ENCODE measurements at regions not wholly inside any gene's neighbourhood (a gene's known extent, or its start where the extent isn't known, plus 50 kb on each side); places are given as distances from the start of the nearest gene placed in this dataset.

DNA sequence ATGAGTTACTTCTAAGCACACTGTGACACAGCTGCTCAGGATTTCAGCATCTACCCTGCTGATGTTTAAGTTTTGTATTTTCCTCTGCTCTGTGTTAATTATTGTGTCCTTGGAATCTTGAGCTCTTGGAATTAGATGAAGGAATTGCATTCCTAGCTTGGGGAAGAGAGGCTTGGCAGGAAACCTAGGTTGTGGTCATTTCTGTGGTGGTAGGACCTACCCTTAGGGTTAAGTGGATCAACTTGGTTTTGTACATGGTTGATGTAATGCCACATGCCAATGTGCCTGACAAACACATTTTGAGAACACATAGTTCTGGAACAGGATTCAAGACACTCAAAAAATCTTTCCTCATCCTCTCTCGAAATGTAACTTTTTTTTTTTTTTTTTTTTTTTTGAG is 264.5 kb upstream of the MEX3C start:
- TF ChIP-seq, protein P1, sequence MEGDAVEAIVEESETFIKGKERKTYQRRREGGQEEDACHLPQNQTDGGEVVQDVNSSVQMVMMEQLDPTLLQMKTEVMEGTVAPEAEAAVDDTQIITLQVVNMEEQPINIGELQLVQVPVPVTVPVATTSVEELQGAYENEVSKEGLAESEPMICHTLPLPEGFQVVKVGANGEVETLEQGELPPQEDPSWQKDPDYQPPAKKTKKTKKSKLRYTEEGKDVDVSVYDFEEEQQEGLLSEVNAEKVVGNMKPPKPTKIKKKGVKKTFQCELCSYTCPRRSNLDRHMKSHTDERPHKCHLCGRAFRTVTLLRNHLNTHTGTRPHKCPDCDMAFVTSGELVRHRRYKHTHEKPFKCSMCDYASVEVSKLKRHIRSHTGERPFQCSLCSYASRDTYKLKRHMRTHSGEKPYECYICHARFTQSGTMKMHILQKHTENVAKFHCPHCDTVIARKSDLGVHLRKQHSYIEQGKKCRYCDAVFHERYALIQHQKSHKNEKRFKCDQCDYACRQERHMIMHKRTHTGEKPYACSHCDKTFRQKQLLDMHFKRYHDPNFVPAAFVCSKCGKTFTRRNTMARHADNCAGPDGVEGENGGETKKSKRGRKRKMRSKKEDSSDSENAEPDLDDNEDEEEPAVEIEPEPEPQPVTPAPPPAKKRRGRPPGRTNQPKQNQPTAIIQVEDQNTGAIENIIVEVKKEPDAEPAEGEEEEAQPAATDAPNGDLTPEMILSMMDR (IDR thresholded peaks at IDR 0.05; ENCODE audit: low read depth, low read length, missing control alignments): no peak

GRCh38 chr18:51463483-51464136 is 266.1 kb upstream of the MEX3C start:
- H3K4me3 ChIP-seq (ENCODE audit: low read depth, low read length): no peak overlapping the region
- DNase-seq (ENCODE audit: low read depth): no peak
- TF ChIP-seq, protein P1 (IDR thresholded peaks at IDR 0.05; ENCODE audit: low read depth, low read length, missing control alignments): no peak

More for the DNA sequence above, 264.5 kb upstream of the MEX3C start:
- DNase-seq (ENCODE audit: low read depth): no peak
- H3K4me3 ChIP-seq (ENCODE audit: low read depth, low read length): no peak overlapping the region

GRCh38 chr18:51478908-51479307 is 281.4 kb upstream of the MEX3C start:
- no peak overlapping the region for H3K4me3 ChIP-seq (ENCODE audit: low read depth, low read length)
- DNase-seq (ENCODE audit: low read depth): no peak
- TF ChIP-seq, protein P1 (IDR thresholded peaks at IDR 0.05; ENCODE audit: low read depth, low read length, missing control alignments): no peak

- DNase-seq (ENCODE audit: low read depth): no peak
- TF ChIP-seq, protein P1 (IDR thresholded peaks at IDR 0.05; ENCODE audit: low read depth, low read length, missing control alignments): no peak
- no peak overlapping the region for H3K4me3 ChIP-seq (ENCODE audit: low read depth, low read length)
These were observed 282.3 kb upstream of the MEX3C start for GRCh38 chr18:51479736-51480135.

DNA sequence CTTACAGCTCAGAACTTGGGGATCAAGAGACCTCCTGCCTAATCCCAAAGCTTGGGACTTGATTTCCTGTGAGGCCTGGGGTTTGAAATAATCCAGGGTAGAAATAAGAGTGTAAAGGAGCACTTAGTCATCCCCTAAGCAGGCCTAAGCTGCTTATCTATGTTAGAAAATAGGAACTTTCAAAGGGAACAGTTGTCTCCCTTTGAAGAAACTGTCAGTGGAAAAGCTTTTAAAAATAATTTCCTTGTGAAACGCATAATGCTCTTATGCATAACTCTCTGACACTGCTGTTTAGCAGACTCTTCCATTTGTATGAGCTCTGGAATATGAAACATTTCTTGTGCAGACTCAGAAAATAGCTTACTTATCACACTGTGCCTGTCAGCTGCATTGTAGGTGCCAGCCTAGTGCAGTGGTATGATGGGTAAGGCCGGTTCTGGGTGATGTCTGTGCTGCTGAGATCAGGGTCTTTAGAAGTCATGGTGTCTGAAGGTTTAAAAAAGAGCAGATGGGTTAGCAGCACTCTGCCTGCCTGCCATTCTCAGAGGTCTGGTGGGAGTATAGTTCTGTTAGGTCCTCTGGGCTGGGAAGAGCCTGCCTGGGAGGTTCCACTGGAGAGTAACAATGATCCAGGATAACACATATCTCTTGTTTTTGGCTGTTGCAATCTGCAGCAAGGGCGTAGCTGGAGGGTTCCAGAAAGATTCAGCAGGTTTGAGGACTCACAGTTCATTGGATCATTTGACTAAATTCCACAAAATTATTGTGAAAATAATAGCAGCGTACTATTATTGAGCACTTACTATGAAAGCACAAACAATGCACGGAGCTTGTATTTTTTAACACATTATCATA is 283.2 kb upstream of the MEX3C start:
- TF ChIP-seq, protein P1 (IDR thresholded peaks at IDR 0.05; ENCODE audit: low read depth, low read length, missing control alignments): no peak
- no peak for DNase-seq (ENCODE audit: low read depth)
- no peak overlapping the region for H3K4me3 ChIP-seq (ENCODE audit: low read depth, low read length)

DNA sequence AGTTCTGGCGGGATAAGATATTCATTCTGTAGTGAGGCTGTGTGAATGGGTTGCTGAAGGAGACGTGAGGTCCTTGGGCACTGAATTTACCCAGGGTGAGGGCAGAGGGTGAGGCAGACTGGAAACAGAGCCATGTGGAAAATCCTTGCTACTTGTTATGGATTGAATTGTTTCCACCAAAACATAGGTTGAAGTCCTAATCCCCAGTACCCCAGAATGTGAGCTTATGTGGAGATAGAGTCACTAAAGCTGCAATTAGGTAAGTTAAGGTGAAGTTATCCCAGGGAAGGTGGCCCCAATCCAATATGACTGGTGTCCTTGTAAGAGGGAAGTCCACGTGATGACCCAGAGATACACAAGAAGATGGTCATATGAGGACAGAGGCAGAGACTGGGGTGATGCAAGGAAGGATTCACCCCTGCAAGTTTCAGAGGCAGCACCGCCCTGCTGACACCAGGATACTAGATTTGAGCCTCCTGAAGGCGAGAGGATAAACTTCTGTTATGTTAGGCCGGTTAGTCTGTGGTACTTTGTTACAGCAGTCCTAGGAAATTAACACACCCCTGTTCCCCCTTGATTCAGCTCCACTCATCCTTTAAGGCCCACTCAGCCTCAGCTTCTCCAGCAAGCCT is 289.4 kb upstream of the MEX3C start:
- TF ChIP-seq, protein P1 (IDR thresholded peaks at IDR 0.05; ENCODE audit: low read depth, low read length, missing control alignments): no peak
- no peak for DNase-seq (ENCODE audit: low read depth)
- no peak overlapping the region for H3K4me3 ChIP-seq (ENCODE audit: low read depth, low read length)

Measured in GM12864 (cell line).